Neuronal stem cell (in vitro differentiated cells): ENCODE measurements at regions not wholly inside any gene's neighbourhood (a gene's known extent, or its start where the extent isn't known, plus 50 kb on each side); places are given as distances from the start of the nearest gene placed in this dataset.

Experiments
- DNase-seq: peaks from one replicate; pipeline ENCODE4 v3.0.0-alpha.2; 2013; ENCODE audit warnings: low spot score
- H2AFZ ChIP-seq: one replicate; pipeline ENCODE4 v1.6.1; 2013; ENCODE audit warnings: mild to moderate bottlenecking, low read length, inconsistent platforms
- H2AK5ac ChIP-seq: 2 replicates; pipeline ENCODE4 v1.6.1; 2013; ENCODE audit warnings: low read depth, mild to moderate bottlenecking, inconsistent platforms, low read length, moderate library complexity, mixed read lengths
- H2BK120ac ChIP-seq: 2 replicates; pipeline ENCODE4 v1.6.1; 2013; ENCODE audit warnings: low read depth, mild to moderate bottlenecking, inconsistent platforms, low read length, moderate library complexity, mixed read lengths
- H2BK12ac ChIP-seq: one replicate; pipeline ENCODE4 v1.6.1; 2013; ENCODE audit warnings: low read length, inconsistent platforms
- H2BK15ac ChIP-seq: 2 replicates; pipeline ENCODE4 v1.6.1; 2013; ENCODE audit warnings: mild to moderate bottlenecking, low read length, inconsistent platforms, mixed read lengths
- H2BK5ac ChIP-seq: one replicate; pipeline ENCODE4 v1.6.1; 2013; ENCODE audit warnings: inconsistent platforms, mild to moderate bottlenecking, low read length, moderate library complexity
- H3K14ac ChIP-seq: one replicate; pipeline ENCODE4 v1.6.1; 2013; ENCODE audit warnings: low read length, inconsistent platforms
- H3K18ac ChIP-seq: 2 replicates; pipeline ENCODE4 v1.6.1; 2013; ENCODE audit warnings: low read length, inconsistent platforms
- H3K23ac ChIP-seq: 2 replicates; pipeline ENCODE4 v1.6.1; 2013; ENCODE audit warnings: low read depth, mild to moderate bottlenecking, mixed read lengths, low read length, inconsistent platforms; ENCODE audit not compliant: poor library complexity
- H3K27ac ChIP-seq: replicated peaks from 3 replicates; pipeline ENCODE4 v1.5.1; 2013; ENCODE audit warnings: low read length, inconsistent platforms
- H3K27me3 ChIP-seq, 3 experiments: 2 replicates each; pipeline ENCODE4 v1.6.1; 2013; ENCODE audit warnings: low read length in 3 of 3, mild to moderate bottlenecking in 2 of 3, inconsistent platforms in 1 of 3, low read depth in 1 of 3, mixed read lengths in 1 of 3, moderate library complexity in 1 of 3; ENCODE audit not compliant: control insufficient read depth in 3 of 3, insufficient read depth in 3 of 3
- H3K36me3 ChIP-seq, 2 donors: replicated peaks in 1 of 2; 2 replicates each; pipeline ENCODE4 v1.6.1; 2013; ENCODE audit warnings: low read length in 2 of 2; ENCODE audit not compliant: control insufficient read depth in 2 of 2, insufficient read depth in 2 of 2
- H3K4ac ChIP-seq: 2 replicates; pipeline ENCODE4 v1.6.1; 2013; ENCODE audit warnings: inconsistent platforms, mild to moderate bottlenecking, low read length, moderate library complexity
- H3K4me1 ChIP-seq, 2 donors: 1 replicate in 1 of 2; 2 replicates in 1 of 2; pipeline ENCODE4 v1.6.1; 2013; ENCODE audit warnings: low read length in 2 of 2, low read depth in 1 of 2; ENCODE audit not compliant: control insufficient read depth in 2 of 2, insufficient read depth in 1 of 2
- H3K4me2 ChIP-seq: one replicate; pipeline ENCODE4 v1.6.1; 2013; ENCODE audit warnings: mild to moderate bottlenecking, low read length, inconsistent platforms; ENCODE audit not compliant: insufficient read depth, poor library complexity, severe bottlenecking
- H3K4me3 ChIP-seq, 2 donors: 2 replicates each; pipeline ENCODE4 v1.5.1; 2013; ENCODE audit warnings: low read length in 2 of 2, mild to moderate bottlenecking in 2 of 2, inconsistent platforms in 1 of 2, moderate library complexity in 1 of 2
- H3K79me1 ChIP-seq: one replicate; pipeline ENCODE4 v1.6.1; 2013; ENCODE audit warnings: low read depth, mild to moderate bottlenecking, inconsistent platforms, low read length, moderate library complexity
- H3K9ac ChIP-seq: one replicate; pipeline ENCODE4 v1.6.1; 2013; ENCODE audit warnings: mild to moderate bottlenecking, low read depth, low read length, inconsistent platforms; ENCODE audit not compliant: poor library complexity
- H3K9me3 ChIP-seq, 2 donors: replicated peaks in 1 of 2; 2 replicates each; pipeline versions ENCODE3 to v1.6.1; 2013; ENCODE audit warnings: low read length in 2 of 2, mild to moderate bottlenecking in 2 of 2, inconsistent platforms in 1 of 2, low read depth in 1 of 2, mixed read lengths in 1 of 2, moderate library complexity in 1 of 2; ENCODE audit not compliant: control insufficient read depth in 2 of 2, insufficient read depth in 1 of 2
- H4K8ac ChIP-seq: one replicate; pipeline ENCODE4 v1.6.1; 2013; ENCODE audit warnings: low read depth, mild to moderate bottlenecking, inconsistent platforms, low read length, moderate library complexity
- H4K91ac ChIP-seq: one replicate; pipeline ENCODE4 v1.6.1; 2013; ENCODE audit warnings: low read length, low read depth, mild to moderate bottlenecking, inconsistent platforms; ENCODE audit not compliant: poor library complexity
- WGBS, 2 donors: extraction: QIAGEN DNeasy Blood & Tissue Kit; methylation state at CpG; one replicate each; pipeline ENCODE4 v1.1.7; 2013; ENCODE audit warnings: missing lambda C conversion rate in 2 of 2, mixed read lengths in 1 of 2; ENCODE audit not compliant: insufficient read length in 2 of 2, insufficient replicate concordance in 1 of 2; ENCODE audit errors: extremely low coverage in 2 of 2; 5-methylcytosine and 5-hydroxymethylcytosine counted together

GRCh38 chr2:196584903-196585302 lies 54.6 kb upstream of the CCDC150 start:
- Histone ChIP-seq H2BK5ac (no peak overlapping the region), H2BK120ac (no peak overlapping the region)
- no CpG with 5 or more reads among the region's 1 CpG for WGBS, 2 donors

GRCh38 chr2:196586511-196586991 lies 53.0 kb upstream of the CCDC150 start:
- Histone ChIP-seq H3K9me3 (peaks cover 0 to 4% of the 10 kb centered on the region in 2 donors), H2BK15ac (no peak overlapping the region), H3K4me2 (no peak overlapping the region), H3K79me1 (no peaks in the 10 kb centered on the region), H2BK120ac (no peak overlapping the region), H3K4ac (no peak overlapping the region), H2BK12ac (no peak overlapping the region), H3K36me3 (no peaks in the 10 kb centered on the region), H4K8ac (no peak overlapping the region), H2AK5ac (no peak overlapping the region), H3K23ac (no peak overlapping the region), H4K91ac (no peak overlapping the region), H3K27ac (no peak overlapping the region), H3K4me3 (no peak overlapping the region), H3K18ac (no peak overlapping the region), H2AFZ (no peak overlapping the region), H2BK5ac (no peak overlapping the region), H3K27me3 (no peaks in the 10 kb centered on the region), H3K14ac (no peak overlapping the region), H3K9ac (no peak overlapping the region), H3K4me1 (peaks cover 2 to 21% of the 10 kb centered on the region in 2 donors)
- WGBS, 2 donors: no CpG with 5 or more reads among the region's 6 CpGs
- DNase-seq: no peak

More at GRCh38 chr2:196584903-196585302, 54.6 kb upstream of the CCDC150 start:
- H2AK5ac ChIP-seq: no peak overlapping the region
- no peak overlapping the region for H2BK12ac ChIP-seq
- H4K8ac ChIP-seq: no peak overlapping the region
- peaks cover 0 to 9% of the 10 kb centered on the region in 2 donors for H3K9me3 ChIP-seq
- H2BK15ac ChIP-seq: no peak overlapping the region
- no peaks in the 10 kb centered on the region for H3K27me3 ChIP-seq
- no peak overlapping the region for H3K4me3 ChIP-seq
- no peak overlapping the region for H3K18ac ChIP-seq
- H3K27ac ChIP-seq: no peak overlapping the region
- no peaks in the 10 kb centered on the region for H3K36me3 ChIP-seq
- peaks cover 2 to 7% of the 10 kb centered on the region in 2 donors for H3K4me1 ChIP-seq
- no peak overlapping the region for H3K23ac ChIP-seq
- no peak overlapping the region for H2AFZ ChIP-seq
- H3K79me1 ChIP-seq: peaks cover 1% of the 10 kb centered on the region
- no peak overlapping the region for H3K14ac ChIP-seq
- no peak overlapping the region for H4K91ac ChIP-seq
- no peak overlapping the region for H3K9ac ChIP-seq
- H3K4me2 ChIP-seq: no peak overlapping the region
- no peak overlapping the region for H3K4ac ChIP-seq
- no peak for DNase-seq

GRCh38 chr2:196587056-196587455 lies 52.5 kb upstream of the CCDC150 start:
- H3K4ac ChIP-seq: no peak overlapping the region
- peaks cover 2 to 23% of the 10 kb centered on the region in 2 donors for H3K4me1 ChIP-seq
- no peak overlapping the region for H2AFZ ChIP-seq
- no peak overlapping the region for H4K91ac ChIP-seq
- no peak overlapping the region for H2BK120ac ChIP-seq
- H3K4me2 ChIP-seq: no peak overlapping the region
- H3K9ac ChIP-seq: no peak overlapping the region
- H3K36me3 ChIP-seq: no peaks in the 10 kb centered on the region
- H3K23ac ChIP-seq: no peak overlapping the region
- no peaks in the 10 kb centered on the region for H3K79me1 ChIP-seq
- H3K27ac ChIP-seq: no peak overlapping the region
- no peak overlapping the region for H2AK5ac ChIP-seq
- H3K18ac ChIP-seq: no peak overlapping the region
- DNase-seq: no peak
- WGBS, 2 donors: no CpG with 5 or more reads among the region's 3 CpGs
- H2BK12ac ChIP-seq: no peak overlapping the region
- H3K14ac ChIP-seq: no peak overlapping the region
- H3K9me3 ChIP-seq: peaks cover 0 to 4% of the 10 kb centered on the region in 2 donors
- H3K4me3 ChIP-seq: no peak overlapping the region
- H2BK15ac ChIP-seq: no peak overlapping the region
- no peak overlapping the region for H2BK5ac ChIP-seq
- H4K8ac ChIP-seq: no peak overlapping the region
- H3K27me3 ChIP-seq: no peaks in the 10 kb centered on the region

DNA sequence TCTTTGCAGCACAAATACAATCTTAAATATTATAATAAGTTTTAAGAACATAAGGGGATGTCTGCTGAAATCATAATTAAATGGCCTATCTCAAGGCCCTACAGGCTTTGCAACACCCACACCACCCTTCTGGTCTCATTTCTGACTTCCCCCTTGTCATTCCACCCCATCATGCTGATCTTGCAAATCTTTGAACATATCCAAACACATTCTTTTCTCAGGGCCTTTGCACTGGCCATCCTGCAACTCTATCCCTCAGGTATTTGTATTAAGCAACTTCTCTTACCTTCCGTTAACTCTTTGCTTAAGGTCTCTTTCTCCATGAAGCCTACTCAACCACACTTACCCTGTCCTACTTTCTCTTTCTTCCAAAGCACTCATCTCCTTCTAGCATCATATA lies 51.8 kb upstream of the CCDC150 start:
- no peak for DNase-seq
- Histone ChIP-seq H3K23ac (no peak overlapping the region), H4K91ac (no peak overlapping the region), H3K27me3 (no peaks in the 10 kb centered on the region), H3K79me1 (no peaks in the 10 kb centered on the region), H3K18ac (no peak overlapping the region), H2BK120ac (no peak overlapping the region), H4K8ac (no peak overlapping the region), H3K4me1 (peaks cover 2 to 23% of the 10 kb centered on the region in 2 donors), H2BK12ac (no peak overlapping the region), H2AK5ac (no peak overlapping the region), H2BK5ac (no peak overlapping the region), H3K36me3 (no peaks in the 10 kb centered on the region), H3K14ac (no peak overlapping the region), H3K9me3 (peaks cover 0 to 4% of the 10 kb centered on the region in 2 donors), H2AFZ (no peak overlapping the region), H3K4ac (no peak overlapping the region), H3K9ac (no peak overlapping the region), H3K27ac (no peak overlapping the region), H2BK15ac (no peak overlapping the region), H3K4me3 (no peak overlapping the region), H3K4me2 (no peak overlapping the region)
- WGBS, 2 donors: no CpG with 5 or more reads among the region's 1 CpG
